HFFc6 (cell line): ENCODE measurements at regions not wholly inside any gene's neighbourhood (a gene's known extent, or its start where the extent isn't known, plus 50 kb on each side); places are given as distances from the start of the nearest gene placed in this dataset.

Experiments
- DNase-seq: peaks from one replicate; pipeline ENCODE4 v3.0.0-alpha.2; 2018
- H3K27ac Mint-ChIP-seq: 2 replicates; pipeline ENCODE4 v1.8.0; 2020; ENCODE audit warnings: mild to moderate bottlenecking, mixed read lengths
- H3K27me3 Mint-ChIP-seq: 2 replicates; pipeline ENCODE4 v1.8.0; 2021; ENCODE audit warnings: mild to moderate bottlenecking, moderate library complexity, mixed read lengths; ENCODE audit not compliant: insufficient read depth
- H3K36me3 Mint-ChIP-seq: 2 replicates; pipeline ENCODE4 v1.8.0; 2021; ENCODE audit warnings: low read depth, mixed read lengths
- H3K4me1 Mint-ChIP-seq: 2 replicates; pipeline ENCODE4 v1.8.0; 2020; ENCODE audit warnings: low read depth, mixed read lengths
- H3K4me3 Mint-ChIP-seq: 2 replicates; pipeline ENCODE4 v1.8.0; 2020; ENCODE audit warnings: mild to moderate bottlenecking, moderate library complexity, mixed read lengths
- H3K9me3 Mint-ChIP-seq: 2 replicates; pipeline ENCODE4 v1.8.0; 2020; ENCODE audit warnings: mild to moderate bottlenecking, mixed read lengths
- TF ChIP-seq, protein P1 (sequence below): fragments of 200-600 bp; sonication (generic); IDR thresholded peaks from 2 replicates; pipeline ENCODE4 v1.5.0; 2021; ENCODE audit warnings: antibody characterized with exemption, mild to moderate bottlenecking

DNA sequence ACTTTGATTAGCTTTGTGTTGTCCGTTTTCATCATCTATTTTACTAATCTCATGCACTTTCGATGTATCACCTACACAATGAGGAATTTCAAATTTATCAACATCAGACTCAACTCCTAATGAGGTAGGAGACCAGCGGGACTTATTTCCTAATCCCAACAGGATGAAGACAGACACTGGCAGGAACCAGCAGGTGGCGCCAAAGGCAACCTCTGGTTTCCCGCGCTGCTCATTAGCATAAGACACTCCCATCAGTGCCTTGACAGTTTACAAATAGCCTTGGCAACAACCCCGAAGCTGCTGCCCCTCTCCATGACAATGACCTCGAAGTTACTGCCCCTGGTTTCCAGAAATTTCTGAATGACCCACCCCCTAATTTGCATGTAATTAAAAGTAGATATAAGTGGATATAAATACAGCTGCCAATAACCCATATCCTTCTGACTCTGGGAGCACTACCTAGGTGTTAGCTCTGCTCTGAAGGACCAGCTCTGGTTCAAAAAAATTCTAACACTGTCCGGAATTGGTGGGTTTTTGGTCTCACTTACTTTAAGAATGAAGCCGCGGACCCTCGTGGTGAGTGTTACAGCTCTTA, 974.8 kb downstream of the ADGRL2 start:
- Mint-ChIP-seq H3K4me1 (no peaks in the 10 kb centered on the region), H3K36me3 (no peaks in the 10 kb centered on the region), H3K9me3 (peaks cover 55% of the 10 kb centered on the region), H3K27ac (no peak overlapping the region), H3K27me3 (no peaks in the 10 kb centered on the region), H3K4me3 (no peak overlapping the region)
- TF ChIP-seq, protein P1, sequence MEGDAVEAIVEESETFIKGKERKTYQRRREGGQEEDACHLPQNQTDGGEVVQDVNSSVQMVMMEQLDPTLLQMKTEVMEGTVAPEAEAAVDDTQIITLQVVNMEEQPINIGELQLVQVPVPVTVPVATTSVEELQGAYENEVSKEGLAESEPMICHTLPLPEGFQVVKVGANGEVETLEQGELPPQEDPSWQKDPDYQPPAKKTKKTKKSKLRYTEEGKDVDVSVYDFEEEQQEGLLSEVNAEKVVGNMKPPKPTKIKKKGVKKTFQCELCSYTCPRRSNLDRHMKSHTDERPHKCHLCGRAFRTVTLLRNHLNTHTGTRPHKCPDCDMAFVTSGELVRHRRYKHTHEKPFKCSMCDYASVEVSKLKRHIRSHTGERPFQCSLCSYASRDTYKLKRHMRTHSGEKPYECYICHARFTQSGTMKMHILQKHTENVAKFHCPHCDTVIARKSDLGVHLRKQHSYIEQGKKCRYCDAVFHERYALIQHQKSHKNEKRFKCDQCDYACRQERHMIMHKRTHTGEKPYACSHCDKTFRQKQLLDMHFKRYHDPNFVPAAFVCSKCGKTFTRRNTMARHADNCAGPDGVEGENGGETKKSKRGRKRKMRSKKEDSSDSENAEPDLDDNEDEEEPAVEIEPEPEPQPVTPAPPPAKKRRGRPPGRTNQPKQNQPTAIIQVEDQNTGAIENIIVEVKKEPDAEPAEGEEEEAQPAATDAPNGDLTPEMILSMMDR, result peak; percentile 51
- DNase-seq, result no peak

DNA sequence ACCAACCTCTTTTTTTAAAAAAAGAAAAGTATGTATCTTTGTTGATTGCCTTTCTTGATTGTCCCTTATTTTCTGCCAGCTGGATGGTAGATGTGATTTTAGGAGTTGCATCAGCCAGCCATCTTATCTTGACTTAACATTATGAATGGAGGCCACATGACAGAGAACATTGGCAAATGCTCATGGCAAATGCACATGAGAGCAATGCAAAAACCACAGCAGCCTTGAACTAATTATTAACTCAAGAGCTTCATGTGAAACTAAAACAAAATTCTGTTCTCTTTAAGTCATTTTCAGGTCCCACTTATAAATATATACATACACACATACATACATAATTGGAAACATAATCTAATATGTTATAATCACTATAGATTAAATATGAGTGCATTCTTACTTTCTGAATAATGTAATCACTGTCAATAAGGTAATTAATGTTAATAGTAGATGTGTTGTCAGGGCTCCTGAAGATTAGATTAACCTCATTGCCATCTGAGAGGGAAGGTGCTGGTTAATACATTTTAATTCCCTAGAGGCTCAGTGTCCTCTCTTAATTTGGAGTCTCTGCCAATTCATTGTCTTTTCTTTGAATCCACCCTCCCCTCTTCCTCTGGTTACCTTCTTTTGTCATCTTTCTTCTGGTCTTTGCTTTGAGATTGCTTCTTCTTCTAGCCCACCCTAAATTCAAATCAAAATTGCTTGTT, 962.2 kb downstream of the ADGRL2 start:
- H3K36me3 Mint-ChIP-seq, result peaks cover 4% of the 10 kb centered on the region; the same call in 1 of the 2 replicates
- no peak overlapping the region for H3K4me3 Mint-ChIP-seq
- DNase-seq, result no peak
- TF ChIP-seq, protein P1, result no peak
- H3K4me1 Mint-ChIP-seq, result no peaks in the 10 kb centered on the region
- H3K9me3 Mint-ChIP-seq, result peaks cover 29% of the 10 kb centered on the region
- H3K27ac Mint-ChIP-seq, result no peak overlapping the region
- no peaks in the 10 kb centered on the region for H3K27me3 Mint-ChIP-seq

DNA sequence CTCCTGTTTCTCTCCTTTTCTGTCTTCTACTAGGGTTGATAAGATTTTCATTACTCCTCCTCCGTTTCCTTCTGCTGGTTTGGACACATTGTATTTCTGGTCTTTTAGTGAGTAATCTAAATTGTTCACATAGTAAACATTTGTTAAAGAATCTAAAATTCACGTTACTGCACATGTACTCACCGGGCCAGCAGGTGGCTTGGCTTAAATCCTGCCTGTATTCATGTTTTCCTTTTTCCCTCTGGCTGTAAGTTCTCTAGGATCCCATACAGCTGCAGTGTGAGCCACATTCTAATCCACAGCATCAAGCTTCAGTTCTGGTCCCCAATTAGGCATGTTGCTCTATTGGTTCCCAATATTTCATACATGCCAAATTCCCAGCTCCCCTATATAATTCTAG, 958.3 kb downstream of the ADGRL2 start:
- H3K9me3 Mint-ChIP-seq, result peaks cover 22% of the 10 kb centered on the region
- DNase-seq, result no peak
- no peak overlapping the region for H3K4me3 Mint-ChIP-seq
- no peak overlapping the region for H3K27ac Mint-ChIP-seq
- TF ChIP-seq, protein P1, result no peak
- H3K4me1 Mint-ChIP-seq, result no peaks in the 10 kb centered on the region
- no peaks in the 10 kb centered on the region for H3K27me3 Mint-ChIP-seq
- H3K36me3 Mint-ChIP-seq, result peaks cover 4% of the 10 kb centered on the region; the same call in 1 of the 2 replicates

DNA sequence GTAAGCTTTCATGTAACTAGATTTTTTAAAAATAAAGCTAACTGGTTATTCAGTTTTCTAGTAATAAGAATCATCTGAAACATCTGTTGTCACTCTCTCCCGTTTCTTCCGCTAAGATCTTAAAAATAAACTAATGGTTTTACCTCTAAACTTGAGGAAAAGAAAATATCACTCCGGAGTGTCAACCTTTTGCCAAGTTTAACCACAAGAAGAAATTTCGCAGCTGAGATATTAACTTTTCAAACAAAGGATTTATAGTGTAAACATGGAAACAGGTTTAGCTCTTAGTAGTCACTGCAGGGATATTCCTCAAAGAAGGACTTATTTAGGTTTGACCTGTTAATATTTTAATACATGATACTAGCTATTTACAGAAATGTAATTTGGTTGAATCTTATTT, 954.9 kb downstream of the ADGRL2 start:
- Mint-ChIP-seq H3K27ac (no peak overlapping the region), H3K27me3 (no peaks in the 10 kb centered on the region), H3K36me3 (peaks cover 4% of the 10 kb centered on the region; the same call in 1 of the 2 replicates), H3K4me3 (no peak overlapping the region), H3K4me1 (no peaks in the 10 kb centered on the region), H3K9me3 (peaks cover 19% of the 10 kb centered on the region)
- TF ChIP-seq, protein P1, result no peak
- DNase-seq, result no peak

DNA sequence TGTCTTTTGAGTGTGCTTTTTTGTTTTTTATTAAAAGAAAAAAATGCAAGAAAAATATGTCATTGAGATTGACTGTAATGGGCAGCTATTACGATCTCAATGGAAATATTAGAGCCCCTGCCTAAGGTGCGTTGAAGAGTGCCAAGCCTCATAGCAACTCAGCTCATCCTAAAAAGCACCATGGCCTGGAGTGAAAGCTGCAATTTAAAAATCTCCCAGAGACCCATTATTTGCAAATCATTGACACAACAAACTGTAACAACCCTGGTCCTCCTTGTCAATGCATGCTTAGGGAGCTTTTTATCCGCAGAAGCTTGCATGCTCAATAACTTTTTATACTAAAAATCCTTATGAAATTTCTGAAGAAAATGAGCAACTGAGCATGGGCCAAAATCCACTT, 954.5 kb downstream of the ADGRL2 start:
- DNase-seq, result no peak
- TF ChIP-seq, protein P1, result no peak
- no peaks in the 10 kb centered on the region for H3K4me1 Mint-ChIP-seq

More for the DNA sequence above, 954.5 kb downstream of the ADGRL2 start:
- peaks cover 4% of the 10 kb centered on the region; the same call in 1 of the 2 replicates for H3K36me3 Mint-ChIP-seq
- H3K27ac Mint-ChIP-seq, result no peak overlapping the region
- no peaks in the 10 kb centered on the region for H3K27me3 Mint-ChIP-seq
- H3K9me3 Mint-ChIP-seq, result peaks cover 19% of the 10 kb centered on the region
- no peak overlapping the region for H3K4me3 Mint-ChIP-seq
